ENCODE measurements at regions not wholly inside any gene's neighbourhood (a gene's known extent, or its start where the extent isn't known, plus 50 kb on each side); places are given as distances from the start of the nearest gene placed in this dataset.

DNA sequence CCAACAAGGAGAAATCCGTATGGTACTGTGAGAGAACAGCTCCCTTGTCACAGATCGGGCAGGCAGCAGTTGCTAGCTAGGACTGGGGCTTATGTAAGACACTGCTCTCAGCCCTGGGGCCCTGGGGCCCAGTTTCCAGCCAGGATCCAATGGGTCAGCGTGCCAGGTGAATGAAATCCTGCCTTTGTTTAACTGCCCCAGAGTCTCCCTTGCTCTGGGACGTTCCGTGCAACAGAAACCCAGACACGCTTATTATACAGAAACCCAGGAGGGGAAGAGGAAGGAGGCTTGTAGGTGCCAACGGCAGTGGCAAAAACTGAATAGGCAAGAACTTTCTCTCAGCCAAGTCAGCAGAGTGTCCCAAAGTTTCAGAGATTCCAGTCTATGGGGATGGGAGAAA, 110.6 kb downstream of the DIO2 start:
- TF ChIP-seq, protein P1, sequence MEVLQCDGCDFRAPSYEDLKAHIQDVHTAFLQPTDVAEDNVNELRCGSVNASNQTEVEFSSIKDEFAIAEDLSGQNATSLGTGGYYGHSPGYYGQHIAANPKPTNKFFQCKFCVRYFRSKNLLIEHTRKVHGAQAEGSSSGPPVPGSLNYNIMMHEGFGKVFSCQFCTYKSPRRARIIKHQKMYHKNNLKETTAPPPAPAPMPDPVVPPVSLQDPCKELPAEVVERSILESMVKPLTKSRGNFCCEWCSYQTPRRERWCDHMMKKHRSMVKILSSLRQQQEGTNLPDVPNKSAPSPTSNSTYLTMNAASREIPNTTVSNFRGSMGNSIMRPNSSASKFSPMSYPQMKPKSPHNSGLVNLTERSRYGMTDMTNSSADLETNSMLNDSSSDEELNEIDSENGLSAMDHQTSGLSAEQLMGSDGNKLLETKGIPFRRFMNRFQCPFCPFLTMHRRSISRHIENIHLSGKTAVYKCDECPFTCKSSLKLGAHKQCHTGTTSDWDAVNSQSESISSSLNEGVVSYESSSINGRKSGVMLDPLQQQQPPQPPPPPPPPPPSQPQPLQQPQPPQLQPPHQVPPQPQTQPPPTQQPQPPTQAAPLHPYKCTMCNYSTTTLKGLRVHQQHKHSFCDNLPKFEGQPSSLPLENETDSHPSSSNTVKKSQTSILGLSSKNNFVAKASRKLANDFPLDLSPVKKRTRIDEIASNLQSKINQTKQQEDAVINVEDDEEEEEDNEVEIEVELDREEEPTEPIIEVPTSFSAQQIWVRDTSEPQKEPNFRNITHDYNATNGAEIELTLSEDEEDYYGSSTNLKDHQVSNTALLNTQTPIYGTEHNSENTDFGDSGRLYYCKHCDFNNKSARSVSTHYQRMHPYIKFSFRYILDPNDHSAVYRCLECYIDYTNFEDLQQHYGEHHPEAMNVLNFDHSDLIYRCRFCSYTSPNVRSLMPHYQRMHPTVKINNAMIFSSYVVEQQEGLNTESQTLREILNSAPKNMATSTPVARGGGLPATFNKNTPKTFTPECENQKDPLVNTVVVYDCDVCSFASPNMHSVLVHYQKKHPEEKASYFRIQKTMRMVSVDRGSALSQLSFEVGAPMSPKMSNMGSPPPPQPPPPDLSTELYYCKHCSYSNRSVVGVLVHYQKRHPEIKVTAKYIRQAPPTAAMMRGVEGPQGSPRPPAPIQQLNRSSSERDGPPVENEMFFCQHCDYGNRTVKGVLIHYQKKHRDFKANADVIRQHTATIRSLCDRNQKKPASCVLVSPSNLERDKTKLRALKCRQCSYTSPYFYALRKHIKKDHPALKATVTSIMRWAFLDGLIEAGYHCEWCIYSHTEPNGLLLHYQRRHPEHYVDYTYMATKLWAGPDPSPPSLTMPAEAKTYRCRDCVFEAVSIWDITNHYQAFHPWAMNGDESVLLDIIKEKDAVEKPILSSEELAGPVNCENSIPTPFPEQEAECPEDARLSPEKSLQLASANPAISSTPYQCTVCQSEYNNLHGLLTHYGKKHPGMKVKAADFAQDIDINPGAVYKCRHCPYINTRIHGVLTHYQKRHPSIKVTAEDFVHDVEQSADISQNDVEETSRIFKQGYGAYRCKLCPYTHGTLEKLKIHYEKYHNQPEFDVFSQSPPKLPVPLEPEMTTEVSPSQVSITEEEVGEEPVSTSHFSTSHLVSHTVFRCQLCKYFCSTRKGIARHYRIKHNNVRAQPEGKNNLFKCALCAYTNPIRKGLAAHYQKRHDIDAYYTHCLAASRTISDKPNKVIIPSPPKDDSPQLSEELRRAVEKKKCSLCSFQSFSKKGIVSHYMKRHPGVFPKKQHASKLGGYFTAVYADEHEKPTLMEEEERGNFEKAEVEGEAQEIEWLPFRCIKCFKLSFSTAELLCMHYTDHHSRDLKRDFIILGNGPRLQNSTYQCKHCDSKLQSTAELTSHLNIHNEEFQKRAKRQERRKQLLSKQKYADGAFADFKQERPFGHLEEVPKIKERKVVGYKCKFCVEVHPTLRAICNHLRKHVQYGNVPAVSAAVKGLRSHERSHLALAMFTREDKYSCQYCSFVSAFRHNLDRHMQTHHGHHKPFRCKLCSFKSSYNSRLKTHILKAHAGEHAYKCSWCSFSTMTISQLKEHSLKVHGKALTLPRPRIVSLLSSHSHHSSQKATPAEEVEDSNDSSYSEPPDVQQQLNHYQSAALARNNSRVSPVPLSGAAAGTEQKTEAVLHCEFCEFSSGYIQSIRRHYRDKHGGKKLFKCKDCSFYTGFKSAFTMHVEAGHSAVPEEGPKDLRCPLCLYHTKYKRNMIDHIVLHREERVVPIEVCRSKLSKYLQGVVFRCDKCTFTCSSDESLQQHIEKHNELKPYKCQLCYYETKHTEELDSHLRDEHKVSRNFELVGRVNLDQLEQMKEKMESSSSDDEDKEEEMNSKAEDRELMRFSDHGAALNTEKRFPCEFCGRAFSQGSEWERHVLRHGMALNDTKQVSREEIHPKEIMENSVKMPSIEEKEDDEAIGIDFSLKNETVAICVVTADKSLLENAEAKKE (CRISPR knock-in tag; IDR thresholded peaks at IDR 0.05): no peak
- TF ChIP-seq, protein P2, sequence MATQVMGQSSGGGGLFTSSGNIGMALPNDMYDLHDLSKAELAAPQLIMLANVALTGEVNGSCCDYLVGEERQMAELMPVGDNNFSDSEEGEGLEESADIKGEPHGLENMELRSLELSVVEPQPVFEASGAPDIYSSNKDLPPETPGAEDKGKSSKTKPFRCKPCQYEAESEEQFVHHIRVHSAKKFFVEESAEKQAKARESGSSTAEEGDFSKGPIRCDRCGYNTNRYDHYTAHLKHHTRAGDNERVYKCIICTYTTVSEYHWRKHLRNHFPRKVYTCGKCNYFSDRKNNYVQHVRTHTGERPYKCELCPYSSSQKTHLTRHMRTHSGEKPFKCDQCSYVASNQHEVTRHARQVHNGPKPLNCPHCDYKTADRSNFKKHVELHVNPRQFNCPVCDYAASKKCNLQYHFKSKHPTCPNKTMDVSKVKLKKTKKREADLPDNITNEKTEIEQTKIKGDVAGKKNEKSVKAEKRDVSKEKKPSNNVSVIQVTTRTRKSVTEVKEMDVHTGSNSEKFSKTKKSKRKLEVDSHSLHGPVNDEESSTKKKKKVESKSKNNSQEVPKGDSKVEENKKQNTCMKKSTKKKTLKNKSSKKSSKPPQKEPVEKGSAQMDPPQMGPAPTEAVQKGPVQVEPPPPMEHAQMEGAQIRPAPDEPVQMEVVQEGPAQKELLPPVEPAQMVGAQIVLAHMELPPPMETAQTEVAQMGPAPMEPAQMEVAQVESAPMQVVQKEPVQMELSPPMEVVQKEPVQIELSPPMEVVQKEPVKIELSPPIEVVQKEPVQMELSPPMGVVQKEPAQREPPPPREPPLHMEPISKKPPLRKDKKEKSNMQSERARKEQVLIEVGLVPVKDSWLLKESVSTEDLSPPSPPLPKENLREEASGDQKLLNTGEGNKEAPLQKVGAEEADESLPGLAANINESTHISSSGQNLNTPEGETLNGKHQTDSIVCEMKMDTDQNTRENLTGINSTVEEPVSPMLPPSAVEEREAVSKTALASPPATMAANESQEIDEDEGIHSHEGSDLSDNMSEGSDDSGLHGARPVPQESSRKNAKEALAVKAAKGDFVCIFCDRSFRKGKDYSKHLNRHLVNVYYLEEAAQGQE (IDR thresholded peaks at IDR 0.05; ENCODE audit: unreplicated experiment): no peak
- no peak for TF ChIP-seq ZNF114 (CRISPR knock-in tag; IDR thresholded peaks at IDR 0.05)
- TF ChIP-seq, protein P3, sequence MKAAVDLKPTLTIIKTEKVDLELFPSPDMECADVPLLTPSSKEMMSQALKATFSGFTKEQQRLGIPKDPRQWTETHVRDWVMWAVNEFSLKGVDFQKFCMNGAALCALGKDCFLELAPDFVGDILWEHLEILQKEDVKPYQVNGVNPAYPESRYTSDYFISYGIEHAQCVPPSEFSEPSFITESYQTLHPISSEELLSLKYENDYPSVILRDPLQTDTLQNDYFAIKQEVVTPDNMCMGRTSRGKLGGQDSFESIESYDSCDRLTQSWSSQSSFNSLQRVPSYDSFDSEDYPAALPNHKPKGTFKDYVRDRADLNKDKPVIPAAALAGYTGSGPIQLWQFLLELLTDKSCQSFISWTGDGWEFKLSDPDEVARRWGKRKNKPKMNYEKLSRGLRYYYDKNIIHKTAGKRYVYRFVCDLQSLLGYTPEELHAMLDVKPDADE (IDR thresholded peaks at IDR 0.05): no peak
- TF ChIP-seq EZH2 (IDR thresholded peaks at IDR 0.05; ENCODE audit: low read depth, unreplicated experiment): no peak
- no peak for TF ChIP-seq STAT1 (IDR thresholded peaks at IDR 0.05; ENCODE audit: unreplicated experiment)
- TF ChIP-seq NANOG (IDR thresholded peaks at IDR 0.05; ENCODE audit: borderline replicate concordance): no peak
- no peak for TF ChIP-seq POLR2AphosphoS5 (IDR thresholded peaks at IDR 0.05; ENCODE audit: low read depth)
- TF ChIP-seq EZH2phosphoT487 (IDR thresholded peaks at IDR 0.05; ENCODE audit: unreplicated experiment): no peak
- TF ChIP-seq ZNF331 (CRISPR knock-in tag; IDR thresholded peaks at IDR 0.05; ENCODE audit: low read depth): no peak
- TF ChIP-seq, protein P4, sequence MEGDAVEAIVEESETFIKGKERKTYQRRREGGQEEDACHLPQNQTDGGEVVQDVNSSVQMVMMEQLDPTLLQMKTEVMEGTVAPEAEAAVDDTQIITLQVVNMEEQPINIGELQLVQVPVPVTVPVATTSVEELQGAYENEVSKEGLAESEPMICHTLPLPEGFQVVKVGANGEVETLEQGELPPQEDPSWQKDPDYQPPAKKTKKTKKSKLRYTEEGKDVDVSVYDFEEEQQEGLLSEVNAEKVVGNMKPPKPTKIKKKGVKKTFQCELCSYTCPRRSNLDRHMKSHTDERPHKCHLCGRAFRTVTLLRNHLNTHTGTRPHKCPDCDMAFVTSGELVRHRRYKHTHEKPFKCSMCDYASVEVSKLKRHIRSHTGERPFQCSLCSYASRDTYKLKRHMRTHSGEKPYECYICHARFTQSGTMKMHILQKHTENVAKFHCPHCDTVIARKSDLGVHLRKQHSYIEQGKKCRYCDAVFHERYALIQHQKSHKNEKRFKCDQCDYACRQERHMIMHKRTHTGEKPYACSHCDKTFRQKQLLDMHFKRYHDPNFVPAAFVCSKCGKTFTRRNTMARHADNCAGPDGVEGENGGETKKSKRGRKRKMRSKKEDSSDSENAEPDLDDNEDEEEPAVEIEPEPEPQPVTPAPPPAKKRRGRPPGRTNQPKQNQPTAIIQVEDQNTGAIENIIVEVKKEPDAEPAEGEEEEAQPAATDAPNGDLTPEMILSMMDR (conservative IDR thresholded peaks at IDR 0.05; ENCODE audit: low read depth in 2 of 2): no peak
- TF ChIP-seq JUNB (IDR thresholded peaks at IDR 0.05; ENCODE audit: unreplicated experiment): no peak
- no peak for TF ChIP-seq CREB1 (CRISPR knock-in tag; IDR thresholded peaks at IDR 0.05; ENCODE audit: low read depth)
- Histone ChIP-seq H3F3A (replicated peaks; ENCODE audit: low read depth) (no peaks in the 10 kb centered on the region), H3K27ac (ENCODE audit: low read depth) (no peak overlapping the region), H3K36me3 (ENCODE audit: insufficient read depth) (no peaks in the 10 kb centered on the region), H3K9me2 (ENCODE audit: insufficient read depth) (no peaks in the 10 kb centered on the region), H2AFZ (no peak overlapping the region), H4K20me1 (replicated peaks; ENCODE audit: insufficient read depth) (no peaks in the 10 kb centered on the region), H3K4me2 (no peak overlapping the region), H3K79me2 (replicated peaks; ENCODE audit: insufficient read depth) (no peaks in the 10 kb centered on the region), H3K27me3 (ENCODE audit: insufficient read depth) (no peaks in the 10 kb centered on the region), H3K4me1 (ENCODE audit: insufficient read depth) (no peaks in the 10 kb centered on the region), H3K4me3 (no peak overlapping the region)
- Mint-ChIP-seq H3K4me1 (peaks cover 2% of the 10 kb centered on the region; the same call in 1 of the 3 replicates), H3K27me3 (ENCODE audit: insufficient read depth, low read depth, poor library complexity) (no peaks in the 10 kb centered on the region), H3K27ac (no peak overlapping the region), H3K36me3 (ENCODE audit: low read depth) (no peaks in the 10 kb centered on the region), H3K4me3 (no peak overlapping the region), H3K9me3 (peaks cover 8% of the 10 kb centered on the region)
- no peak; the same call in 2 of the 3 replicates for ATAC-seq
- no peak for DNase-seq (ENCODE audit: low spot score)
